GM12878 (cell line): ENCODE measurements at regions not wholly inside any gene's neighbourhood (a gene's known extent, or its start where the extent isn't known, plus 50 kb on each side); places are given as distances from the start of the nearest gene placed in this dataset.

ENCODE experiments used
- ATAC-seq: fragments of 200-7000 bp; cut with Tn5 transposase; 3 replicates; pipeline ENCODE4 v1.9.1; 2020; ENCODE audit warnings: mild to moderate bottlenecking, moderate library complexity
- BruUV-seq: library from RNA; stranded (reverse); fragments of 400-500 nt; replicated peaks from 2 replicates; lab custom pipeline; 2021; lab: Mats Ljungman, UMichigan
- CTCF ChIA-PET: fragments of 300-600 bp; sonication (Branson Sonifier 250); formaldehyde crosslinking; extraction: SDS; loops from one replicate; lab custom pipeline; 2021; ENCODE audit warnings: inconsistent platforms; lab: Yijun Ruan, JAX
- POLR2A ChIA-PET: fragments of 350-600 bp; formaldehyde crosslinking; extraction: SDS; loops from one replicate; lab custom pipeline; 2021; ENCODE audit warnings: inconsistent platforms; lab: Charles Lee
- RAD21 ChIA-PET: fragments of 300-600 bp; sonication (Branson Sonifier 250); formaldehyde crosslinking; loops from one replicate; lab custom pipeline; 2023; ENCODE audit warnings: antibody characterized with exemption; ENCODE audit not compliant: unreplicated experiment; lab: Charles Lee
- SMC1A ChIA-PET: fragments of 300-600 bp; sonication (Branson Sonifier 250); formaldehyde crosslinking; loops from one replicate; lab custom pipeline; 2023; ENCODE audit not compliant: unreplicated experiment, uncharacterized antibody; lab: Charles Lee
- DNase-seq: peaks from one replicate; pipeline ENCODE4 v3.0.0-alpha.2; 2011; ENCODE audit warnings: low read depth, low spot score
- FAIRE-seq: peaks from 3 replicates; lab custom pipeline; 2011; peaks lifted over from hg19 to GRCh38; lab: Jason Lieb, UNC
- H2AFZ ChIP-seq: 2 replicates; pipeline ENCODE4 v1.6.0; 2011; ENCODE audit warnings: low read depth, low read length, control low read depth; ENCODE audit not compliant: control insufficient read depth
- H3K27ac ChIP-seq: 2 replicates; pipeline ENCODE4 v1.5.1; 2011; ENCODE audit warnings: control low read depth; ENCODE audit not compliant: control insufficient read depth, insufficient read depth
- H3K27me3 ChIP-seq, 2 experiments: replicated peaks in 1 of 2; 2 replicates each; pipeline versions ENCODE4 v1.6.0 to v1.6.1; 2011; ENCODE audit warnings: low read length in 1 of 2; ENCODE audit not compliant: control insufficient read depth in 2 of 2, insufficient read depth in 2 of 2
- H3K36me3 ChIP-seq, 2 experiments: 2 replicates each; pipeline ENCODE4 v1.5.1; 2011; ENCODE audit warnings: low read length in 1 of 2; ENCODE audit not compliant: control insufficient read depth in 2 of 2, insufficient read depth in 2 of 2
- H3K4me1 ChIP-seq: 2 replicates; pipeline ENCODE4 v1.6.1; 2011; ENCODE audit warnings: mild to moderate bottlenecking, low read length, moderate library complexity, mixed read lengths; ENCODE audit not compliant: control insufficient read depth, insufficient read depth
- H3K4me2 ChIP-seq: 2 replicates; pipeline ENCODE4 v1.6.0; 2011; ENCODE audit warnings: control low read depth; ENCODE audit not compliant: control insufficient read depth, insufficient read depth
- H3K4me3 ChIP-seq: fragments of 200-600 bp; sonication (generic); 2 replicates; pipeline ENCODE4 v1.5.1; 2016
- H3K79me2 ChIP-seq: 2 replicates; pipeline ENCODE4 v1.6.0; 2011; ENCODE audit warnings: low read length; ENCODE audit not compliant: control insufficient read depth, insufficient read depth
- H3K9ac ChIP-seq: 2 replicates; pipeline ENCODE4 v1.8.0; 2011; ENCODE audit warnings: low read length, control low read depth, mixed read lengths; ENCODE audit not compliant: control insufficient read depth, insufficient read depth
- H3K9me3 ChIP-seq: replicated peaks from 3 replicates; pipeline ENCODE4 v1.5.1; 2011; ENCODE audit warnings: mild to moderate bottlenecking, low read length; ENCODE audit not compliant: control insufficient read depth, insufficient read depth
- H4K20me1 ChIP-seq: 2 replicates; pipeline ENCODE4 v1.6.0; 2011; ENCODE audit not compliant: control insufficient read depth, insufficient read depth
- BCL11A ChIP-seq: IDR thresholded peaks from 2 replicates; pipeline ENCODE4 v1.6.1; 2011; ENCODE audit warnings: low read depth, low read length
- CBX3 ChIP-seq: fragments of 200-600 bp; sonication (generic); IDR thresholded peaks from 2 replicates; pipeline ENCODE4 v1.6.1; 2016; ENCODE audit warnings: low read depth, borderline replicate concordance
- CBX5 ChIP-seq: sonication (generic); IDR thresholded peaks from 2 replicates; pipeline ENCODE4 v1.6.1; 2016; ENCODE audit warnings: low read depth, moderate library complexity, mild to moderate bottlenecking, inconsistent platforms
- FOS ChIP-seq: IDR thresholded peaks from 3 replicates; pipeline ENCODE4 v1.6.1; 2011; ENCODE audit warnings: borderline replicate concordance; ENCODE audit not compliant: insufficient read length; ENCODE audit errors: extremely low read depth
- GATAD2B ChIP-seq: fragments of 450-650 bp; conservative IDR thresholded peaks from 2 replicates; pipeline ENCODE4 v1.6.1; 2017; ENCODE audit warnings: low read depth, mild to moderate bottlenecking, moderate library complexity
- HDAC6 ChIP-seq: fragments of 200-600 bp; sonication (generic); IDR thresholded peaks from one replicate; pipeline ENCODE4 v1.8.0; 2017; ENCODE audit warnings: antibody characterized with exemption; ENCODE audit not compliant: unreplicated experiment
- JUNB ChIP-seq: IDR thresholded peaks from 2 replicates; pipeline ENCODE4 v1.6.1; 2016; ENCODE audit warnings: antibody characterized with exemption, mild to moderate bottlenecking
- KAT2A ChIP-seq: conservative IDR thresholded peaks from 2 replicates; pipeline ENCODE4 v1.6.1; 2011; ENCODE audit warnings: low read depth, low read length; ENCODE audit not compliant: control insufficient read depth
- MAX ChIP-seq: IDR thresholded peaks from 2 replicates; pipeline ENCODE4 v1.6.1; 2012; ENCODE audit warnings: low read depth, low read length, improper control_type of control experiment
- POLR2AphosphoS5 ChIP-seq: IDR thresholded peaks from 2 replicates; pipeline ENCODE4 v1.6.1; 2011; ENCODE audit warnings: mild to moderate bottlenecking, low read length, inconsistent platforms
- RAD51 ChIP-seq: fragments of 450-650 bp; IDR thresholded peaks from 2 replicates; pipeline ENCODE4 v1.6.1; 2016; ENCODE audit warnings: moderate library complexity, mild to moderate bottlenecking, inconsistent platforms
- SKIL ChIP-seq: fragments of 450-650 bp; IDR thresholded peaks from 2 replicates; pipeline ENCODE4 v1.6.1; 2017; ENCODE audit warnings: mild to moderate bottlenecking, low read depth, inconsistent platforms; ENCODE audit not compliant: poor library complexity, severe bottlenecking
- SRF ChIP-seq, 2 experiments: IDR thresholded peaks; 2 replicates each; pipeline ENCODE4 v1.6.1; 2011; ENCODE audit warnings: low read depth in 2 of 2, low read length in 2 of 2, mild to moderate bottlenecking in 1 of 2, moderate library complexity in 1 of 2
- ZNF217 ChIP-seq: fragments of 450-650 bp; IDR thresholded peaks from 2 replicates; pipeline ENCODE4 v1.6.1; 2017; ENCODE audit warnings: antibody characterized with exemption, mild to moderate bottlenecking
- in situ Hi-C: fragments of 300-500 bp; cut with MboI; formaldehyde crosslinking; loops from 9 replicates; pipeline ENCODE4 v1.14.3; 2018; ENCODE audit warnings: mixed read lengths
- intact Hi-C: fragments of 100-400 bp; cut with micrococcal nuclease; formaldehyde crosslinking; loops from one replicate; pipeline ENCODE4 v1.14.2; 2022; ENCODE audit not compliant: unreplicated experiment
- TF ChIP-seq, protein P1 (sequence below): fragments of 450-650 bp; formaldehyde crosslinking; IDR thresholded peaks from 2 replicates; pipeline ENCODE4 v1.5.0; 2022; ENCODE audit warnings: mild to moderate bottlenecking, missing genetic modification characterization
- TF ChIP-seq, protein P2 (sequence below): fragments of 450-650 bp; IDR thresholded peaks from 2 replicates; pipeline ENCODE4 v1.6.1; 2016; ENCODE audit warnings: mild to moderate bottlenecking

DNA sequence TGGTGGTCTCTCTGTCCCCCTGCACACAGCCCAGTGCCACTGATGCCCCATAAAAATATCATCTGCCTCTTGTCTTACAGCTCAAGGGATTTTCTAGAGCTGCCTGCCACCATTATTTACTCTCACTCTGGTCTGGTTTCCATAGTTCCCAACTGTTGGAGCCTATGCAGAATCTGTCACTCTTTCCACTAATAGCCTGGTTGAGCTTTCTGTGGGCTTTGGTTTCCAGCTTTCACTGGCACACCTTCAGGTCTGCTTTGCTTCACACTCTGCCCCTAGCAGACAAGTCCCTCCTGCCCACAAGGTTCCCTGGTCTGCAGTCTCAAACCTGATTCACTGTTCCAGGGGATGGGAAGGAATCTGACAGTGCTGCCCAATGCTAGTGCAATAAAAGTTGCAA, 103.0 kb upstream of the FTMT start:
- BruUV-seq, result no TSS peak
- H3K9me3 ChIP-seq, result no peaks in the 10 kb centered on the region
- ATAC-seq (no peak), FAIRE-seq (no peak), DNase-seq (no peak)
- ChIA-PET SMC1A (interaction anchor here (0.5 kb wide), 1 partner anchor 32 kb away, joined by 3 read pairs; no protein-coding TSS in a partner anchor), CTCF (no interaction called here), RAD21 (no interaction called here), POLR2A (no interaction called here)
- TF ChIP-seq ZNF217, result no peak
- no peak for TF ChIP-seq RAD51
- no peak for TF ChIP-seq SRF (IDR thresholded peaks at IDR 0.05; ENCODE audit: low read depth in 2 of 2, low read length in 2 of 2)
- TF ChIP-seq CBX3, result no peak
- TF ChIP-seq HDAC6, result no peak
- no peak for TF ChIP-seq GATAD2B
- no peak for TF ChIP-seq MAX
- no peak for TF ChIP-seq POLR2AphosphoS5
- TF ChIP-seq, protein P1, sequence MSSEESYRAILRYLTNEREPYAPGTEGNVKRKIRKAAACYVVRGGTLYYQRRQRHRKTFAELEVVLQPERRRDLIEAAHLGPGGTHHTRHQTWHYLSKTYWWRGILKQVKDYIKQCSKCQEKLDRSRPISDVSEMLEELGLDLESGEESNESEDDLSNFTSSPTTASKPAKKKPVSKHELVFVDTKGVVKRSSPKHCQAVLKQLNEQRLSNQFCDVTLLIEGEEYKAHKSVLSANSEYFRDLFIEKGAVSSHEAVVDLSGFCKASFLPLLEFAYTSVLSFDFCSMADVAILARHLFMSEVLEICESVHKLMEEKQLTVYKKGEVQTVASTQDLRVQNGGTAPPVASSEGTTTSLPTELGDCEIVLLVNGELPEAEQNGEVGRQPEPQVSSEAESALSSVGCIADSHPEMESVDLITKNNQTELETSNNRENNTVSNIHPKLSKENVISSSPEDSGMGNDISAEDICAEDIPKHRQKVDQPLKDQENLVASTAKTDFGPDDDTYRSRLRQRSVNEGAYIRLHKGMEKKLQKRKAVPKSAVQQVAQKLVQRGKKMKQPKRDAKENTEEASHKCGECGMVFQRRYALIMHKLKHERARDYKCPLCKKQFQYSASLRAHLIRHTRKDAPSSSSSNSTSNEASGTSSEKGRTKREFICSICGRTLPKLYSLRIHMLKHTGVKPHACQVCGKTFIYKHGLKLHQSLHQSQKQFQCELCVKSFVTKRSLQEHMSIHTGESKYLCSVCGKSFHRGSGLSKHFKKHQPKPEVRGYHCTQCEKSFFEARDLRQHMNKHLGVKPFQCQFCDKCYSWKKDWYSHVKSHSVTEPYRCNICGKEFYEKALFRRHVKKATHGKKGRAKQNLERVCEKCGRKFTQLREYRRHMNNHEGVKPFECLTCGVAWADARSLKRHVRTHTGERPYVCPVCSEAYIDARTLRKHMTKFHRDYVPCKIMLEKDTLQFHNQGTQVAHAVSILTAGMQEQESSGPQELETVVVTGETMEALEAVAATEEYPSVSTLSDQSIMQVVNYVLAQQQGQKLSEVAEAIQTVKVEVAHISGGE (CRISPR knock-in tag), result no peak
- no peak for TF ChIP-seq KAT2A
- TF ChIP-seq SKIL, result no peak
- TF ChIP-seq, protein P2, sequence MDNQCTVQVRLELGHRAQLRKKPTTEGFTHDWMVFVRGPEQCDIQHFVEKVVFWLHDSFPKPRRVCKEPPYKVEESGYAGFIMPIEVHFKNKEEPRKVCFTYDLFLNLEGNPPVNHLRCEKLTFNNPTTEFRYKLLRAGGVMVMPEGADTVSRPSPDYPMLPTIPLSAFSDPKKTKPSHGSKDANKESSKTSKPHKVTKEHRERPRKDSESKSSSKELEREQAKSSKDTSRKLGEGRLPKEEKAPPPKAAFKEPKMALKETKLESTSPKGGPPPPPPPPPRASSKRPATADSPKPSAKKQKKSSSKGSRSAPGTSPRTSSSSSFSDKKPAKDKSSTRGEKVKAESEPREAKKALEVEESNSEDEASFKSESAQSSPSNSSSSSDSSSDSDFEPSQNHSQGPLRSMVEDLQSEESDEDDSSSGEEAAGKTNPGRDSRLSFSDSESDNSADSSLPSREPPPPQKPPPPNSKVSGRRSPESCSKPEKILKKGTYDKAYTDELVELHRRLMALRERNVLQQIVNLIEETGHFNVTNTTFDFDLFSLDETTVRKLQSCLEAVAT, result no peak
- no peak for TF ChIP-seq BCL11A
- no peak for TF ChIP-seq FOS
- no peak for TF ChIP-seq CBX5
- TF ChIP-seq JUNB, result no peak
- no peaks in the 10 kb centered on the region for H4K20me1 ChIP-seq
- H2AFZ ChIP-seq, result no peak overlapping the region
- H3K4me2 ChIP-seq, result no peak overlapping the region
- H3K36me3 ChIP-seq, result no peaks in the 10 kb centered on the region
- in situ Hi-C loops, result no loop called here
- H3K9ac ChIP-seq, result no peak overlapping the region
- no peak overlapping the region for H3K27ac ChIP-seq
- H3K4me3 ChIP-seq, result no peak overlapping the region
- H3K27me3 ChIP-seq, result no peaks in the 10 kb centered on the region
- intact Hi-C loops, result no loop called here
- no peaks in the 10 kb centered on the region for H3K79me2 ChIP-seq
- H3K4me1 ChIP-seq, result no peaks in the 10 kb centered on the region
